ENCODE measurements at regions not wholly inside any gene's neighbourhood (a gene's known extent, or its start where the extent isn't known, plus 50 kb on each side); places are given as distances from the start of the nearest gene placed in this dataset.

DNA sequence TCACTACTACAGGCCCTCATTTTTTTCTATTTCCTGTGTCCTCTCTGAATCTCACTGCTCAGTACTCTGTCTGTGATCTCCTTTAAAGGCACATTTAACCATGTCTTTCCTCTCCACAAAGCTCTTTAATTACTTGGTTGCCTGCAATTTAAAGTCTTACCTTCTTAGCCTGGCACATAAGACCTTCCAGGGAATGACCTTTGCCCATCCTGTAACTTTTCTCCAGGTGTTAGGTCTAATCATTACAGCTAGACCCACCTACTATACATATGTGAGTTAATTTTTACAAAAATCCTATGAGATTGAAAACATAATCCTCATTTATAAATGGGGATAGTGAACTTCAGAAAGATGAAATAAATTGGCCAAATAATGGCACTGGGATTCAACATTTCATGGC, 244.1 kb upstream of the RHOBTB1 start:
- DNase-seq (ENCODE audit: low spot score), result no peak

DNA sequence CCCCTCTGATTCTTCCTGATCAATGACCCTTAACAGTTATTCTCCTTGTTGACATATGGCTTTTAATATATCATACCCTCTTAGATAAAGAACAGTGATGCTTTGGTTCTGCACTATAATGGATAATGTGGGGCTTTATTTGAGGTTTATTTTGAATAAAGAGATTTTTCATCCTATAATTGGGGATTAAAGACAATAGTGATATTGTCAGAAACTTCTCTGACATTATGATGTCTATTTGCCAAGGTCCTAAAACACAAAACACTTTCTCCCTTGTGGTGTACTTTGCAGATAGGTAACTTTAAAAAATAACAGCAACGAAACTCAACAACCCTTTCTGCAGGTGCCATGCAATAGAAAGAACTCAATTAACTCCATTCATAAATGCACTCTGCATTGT, 243.6 kb upstream of the RHOBTB1 start:
- no peak for DNase-seq (ENCODE audit: low spot score)

DNA sequence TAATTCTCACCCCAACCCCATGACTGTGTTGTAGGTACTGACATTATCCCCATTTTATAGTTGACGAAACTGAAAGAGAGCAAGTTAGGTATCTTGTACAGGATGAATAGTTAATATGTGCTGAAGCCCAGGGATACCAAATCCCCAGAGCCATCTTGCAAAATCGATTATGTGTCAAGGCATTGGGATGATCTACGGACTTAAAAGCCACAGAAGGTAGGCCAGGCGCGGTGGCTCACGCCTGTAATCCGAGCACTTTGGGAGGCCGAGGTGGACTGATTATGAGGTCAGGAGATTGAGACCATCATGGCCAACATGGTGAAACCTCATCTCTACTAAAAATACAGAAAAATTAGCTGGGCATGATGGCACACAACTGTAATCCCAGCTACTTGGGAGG, 242.4 kb upstream of the RHOBTB1 start:
- DNase-seq (ENCODE audit: low spot score), result no peak

DNA sequence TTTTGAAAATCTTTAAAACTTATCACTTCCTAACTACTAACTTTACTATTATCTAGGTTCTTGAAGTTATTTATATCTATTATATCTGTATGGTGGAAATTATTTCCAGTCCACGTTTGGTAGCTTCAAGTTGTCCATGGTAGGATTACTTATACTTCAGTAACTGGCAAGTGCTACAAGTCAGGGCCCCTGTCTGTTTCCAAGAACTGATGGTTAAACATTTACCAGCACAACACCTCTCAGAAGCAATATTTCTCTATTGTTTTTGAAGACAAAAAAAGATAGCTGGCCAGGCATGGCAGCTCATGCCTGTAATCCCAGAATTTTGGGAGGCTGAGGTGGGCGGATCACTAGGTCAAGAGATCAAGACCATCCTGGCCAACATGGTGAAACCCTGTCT, 240.4 kb upstream of the RHOBTB1 start:
- DNase-seq (ENCODE audit: low spot score), result no peak

DNA sequence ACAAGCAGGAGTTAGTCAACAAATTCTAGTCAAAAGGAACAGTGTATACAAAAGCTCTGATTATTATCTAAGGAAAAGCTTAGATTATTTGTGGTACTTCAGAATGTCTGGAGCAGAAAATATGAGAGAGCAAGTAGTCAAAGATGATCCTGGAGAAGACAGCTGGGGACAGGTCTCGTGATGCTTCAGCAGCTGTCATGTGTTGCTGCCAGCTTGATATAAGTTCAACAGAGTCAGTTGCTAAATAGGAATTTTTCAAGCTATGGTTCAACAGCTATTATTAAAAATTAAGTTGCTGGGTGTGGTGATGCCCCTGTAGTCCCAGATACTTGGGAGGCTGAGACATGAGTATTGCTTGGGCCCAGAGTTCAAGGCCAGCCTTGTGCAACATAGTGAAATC, 240.0 kb upstream of the RHOBTB1 start:
- no peak for DNase-seq (ENCODE audit: low spot score)

DNA sequence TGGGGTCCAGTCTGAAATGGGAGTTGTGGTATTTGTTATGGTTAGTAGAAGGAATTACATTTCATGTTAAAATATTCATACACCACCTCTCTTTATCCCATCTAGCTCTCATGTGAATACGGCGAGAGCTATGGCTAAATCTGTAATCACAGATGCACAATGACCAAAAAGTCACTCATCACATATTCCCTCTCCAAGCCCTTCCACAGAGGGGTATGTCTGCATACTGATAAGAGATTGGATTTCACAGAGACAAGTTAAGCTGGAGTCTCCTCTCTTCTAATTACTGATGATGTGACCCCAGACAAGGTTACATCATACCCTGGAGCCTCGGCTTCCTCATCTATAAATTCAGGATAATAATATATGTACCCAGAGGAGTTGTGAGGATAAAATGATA, 237.8 kb upstream of the RHOBTB1 start:
- DNase-seq (ENCODE audit: low spot score), result no peak

DNA sequence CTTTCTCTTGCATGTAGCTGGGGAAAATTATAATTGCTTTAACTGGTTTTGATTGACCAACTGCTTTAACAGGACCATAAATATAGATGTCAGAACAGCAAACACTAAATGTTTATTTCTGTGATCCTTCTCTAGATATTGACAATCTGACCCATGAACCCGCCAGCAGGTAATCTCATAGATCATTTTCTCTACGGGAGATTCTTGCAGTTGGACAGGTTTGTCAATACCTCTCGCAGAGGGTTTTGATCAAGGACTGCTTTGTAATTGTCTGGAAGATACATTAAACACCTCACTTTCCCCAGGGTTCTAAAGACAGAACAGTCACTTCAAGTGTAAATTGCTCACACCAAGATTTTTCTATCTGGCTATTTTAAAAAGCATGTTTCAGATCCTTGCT, 235.8 kb upstream of the RHOBTB1 start:
- no peak for DNase-seq (ENCODE audit: low spot score)

DNA sequence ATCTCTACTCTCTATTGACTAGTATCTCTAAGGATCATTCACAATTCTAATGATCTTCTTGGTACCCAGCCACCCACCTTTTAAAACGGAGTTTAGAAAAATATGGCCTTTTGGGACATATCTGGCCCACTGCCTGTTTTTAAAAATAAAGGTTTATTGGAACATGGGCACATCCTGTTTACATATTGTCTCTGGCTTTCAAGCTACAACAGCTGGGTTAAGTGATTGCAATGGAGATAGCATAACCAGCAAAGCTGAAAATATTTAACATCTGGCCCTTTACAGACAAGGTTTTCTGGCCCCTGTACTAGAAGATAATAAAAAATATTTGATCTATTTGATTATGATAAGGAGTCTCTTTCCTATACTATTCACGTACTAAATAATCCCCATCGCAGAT, 232.4 kb upstream of the RHOBTB1 start:
- no peak for DNase-seq (ENCODE audit: low spot score)

DNA sequence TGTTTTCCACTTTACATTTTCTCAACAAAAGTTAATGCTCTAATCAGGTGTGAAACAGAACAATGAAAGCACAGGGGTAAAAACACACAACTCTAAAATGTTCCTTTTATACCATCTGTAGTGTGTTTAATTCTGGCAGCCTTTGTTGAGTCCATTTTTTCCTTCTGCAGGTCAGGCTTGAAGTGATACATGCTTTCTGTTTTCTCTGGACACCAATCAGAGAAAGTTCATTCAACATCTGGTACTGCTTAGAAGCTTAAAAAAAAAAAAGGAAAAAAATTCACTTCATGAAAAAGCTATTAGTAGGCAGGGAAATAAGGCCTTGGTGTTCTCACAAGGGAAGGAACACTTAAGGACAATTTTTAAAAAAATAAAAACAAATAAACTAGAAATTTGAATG, 231.3 kb upstream of the RHOBTB1 start:
- DNase-seq (ENCODE audit: low spot score), result no peak

DNA sequence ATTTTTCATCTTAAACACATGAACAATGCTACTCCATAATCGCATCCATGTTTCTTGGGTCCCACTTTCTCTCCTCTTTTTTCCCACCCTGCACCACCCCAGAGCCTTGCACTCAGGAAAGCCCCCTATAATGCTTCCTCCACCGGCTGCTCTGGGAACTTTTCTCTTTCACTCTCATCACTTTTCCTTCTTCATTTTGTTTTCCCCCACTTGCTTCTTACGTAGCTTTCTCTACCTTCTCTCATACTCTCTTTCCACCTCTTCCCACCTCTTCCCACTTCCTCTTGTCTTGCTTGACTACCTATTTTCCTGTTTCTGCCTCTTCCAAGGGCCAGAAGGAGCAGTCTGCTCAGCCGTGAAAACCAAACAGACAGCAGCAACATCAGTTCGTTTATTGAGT, 229.5 kb upstream of the RHOBTB1 start:
- no peak for DNase-seq (ENCODE audit: low spot score)

DNA sequence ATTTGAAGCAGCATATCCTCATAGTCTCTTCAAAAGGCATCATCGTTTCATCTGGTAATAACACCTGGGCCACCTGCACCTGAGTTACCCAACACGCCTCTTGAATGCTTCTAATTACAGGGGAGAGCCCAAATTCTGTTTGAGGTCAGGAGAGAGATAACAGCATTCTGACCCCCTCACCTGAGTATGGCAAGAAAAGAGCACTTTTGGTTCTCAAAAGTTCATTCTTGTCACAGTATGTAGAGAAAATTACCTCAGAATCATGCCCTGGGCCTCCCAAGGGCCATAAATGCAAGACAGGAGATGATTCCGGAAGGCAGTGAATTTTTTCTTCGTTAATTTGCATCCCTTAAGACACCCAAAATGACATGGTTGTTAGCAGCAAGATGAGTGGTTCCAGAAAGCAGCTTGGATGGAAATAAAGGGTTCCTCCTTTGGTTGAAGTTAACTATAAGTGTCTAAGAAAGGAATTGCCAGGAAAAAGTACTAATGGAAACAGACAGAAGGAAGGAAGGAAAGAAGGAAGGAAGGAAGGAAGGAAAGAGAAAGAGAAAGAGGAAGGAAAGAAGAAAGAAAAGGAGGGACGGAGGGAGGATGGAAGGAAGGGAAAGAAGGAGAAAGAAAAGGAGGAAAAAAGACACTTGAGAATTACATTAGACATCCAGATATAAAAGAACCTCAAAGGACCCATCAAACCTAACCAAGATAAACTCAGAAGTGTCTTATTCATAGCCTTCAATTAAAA, 228.4 kb upstream of the RHOBTB1 start:
- no peak for DNase-seq (ENCODE audit: low spot score)

DNA sequence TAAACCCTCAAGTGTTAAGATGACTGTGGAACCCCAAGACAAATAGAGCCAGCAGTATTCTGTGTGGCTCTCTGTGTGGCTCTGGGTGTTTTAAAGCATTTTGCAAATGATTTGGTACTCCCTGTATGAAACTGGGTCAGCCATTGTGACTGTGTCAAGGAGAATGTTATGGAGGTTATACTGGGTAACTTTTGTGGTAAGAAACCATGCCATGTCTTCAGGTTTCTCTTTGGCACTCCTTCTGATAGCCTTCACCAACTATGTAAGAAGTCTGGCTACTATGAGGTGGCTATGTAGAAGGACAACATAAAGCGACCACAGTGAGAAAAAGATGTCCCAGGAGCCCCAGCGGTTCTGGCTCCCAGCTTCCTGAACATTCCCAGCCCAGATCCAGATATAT, 226.6 kb upstream of the RHOBTB1 start:
- DNase-seq (ENCODE audit: low spot score), result no peak

DNA sequence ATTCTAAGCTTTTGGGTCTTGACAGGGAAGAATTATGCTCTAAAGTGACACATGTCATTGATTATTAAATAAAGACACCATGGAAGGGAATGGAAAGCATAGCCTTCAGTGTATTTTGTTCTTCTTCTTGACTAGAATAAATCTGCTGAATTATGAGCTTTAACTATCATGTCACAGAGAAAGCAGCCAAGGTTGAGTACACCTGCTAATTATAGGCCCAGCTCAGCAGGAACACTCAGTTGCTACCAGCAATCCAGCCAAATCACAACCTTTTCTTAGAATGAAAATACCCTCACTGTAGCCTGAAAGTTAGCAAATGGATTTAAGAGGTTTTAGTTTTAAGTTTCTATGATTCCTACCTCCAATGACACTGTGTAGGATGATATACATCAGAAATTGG, 225.3 kb upstream of the RHOBTB1 start:
- DNase-seq (ENCODE audit: low spot score), result no peak

DNA sequence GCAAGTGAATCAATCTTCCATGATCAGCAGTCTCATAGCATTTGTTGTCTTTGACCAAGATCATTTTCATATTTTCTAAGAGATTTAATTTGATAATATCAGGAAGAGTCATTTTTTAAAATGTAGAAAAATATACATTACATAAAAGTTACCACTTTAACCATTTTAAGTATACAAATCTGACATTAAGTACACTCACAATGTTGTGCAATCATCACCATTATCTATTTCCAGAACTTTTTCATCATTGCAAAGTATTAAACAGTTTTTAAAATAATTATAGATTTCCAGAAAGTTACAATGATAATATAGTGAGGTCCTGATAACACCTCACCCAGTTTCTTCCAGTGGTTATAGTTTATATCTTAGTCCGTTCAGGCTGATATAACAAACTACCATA, 222.5 kb upstream of the RHOBTB1 start:
- DNase-seq (ENCODE audit: low spot score), result no peak

DNA sequence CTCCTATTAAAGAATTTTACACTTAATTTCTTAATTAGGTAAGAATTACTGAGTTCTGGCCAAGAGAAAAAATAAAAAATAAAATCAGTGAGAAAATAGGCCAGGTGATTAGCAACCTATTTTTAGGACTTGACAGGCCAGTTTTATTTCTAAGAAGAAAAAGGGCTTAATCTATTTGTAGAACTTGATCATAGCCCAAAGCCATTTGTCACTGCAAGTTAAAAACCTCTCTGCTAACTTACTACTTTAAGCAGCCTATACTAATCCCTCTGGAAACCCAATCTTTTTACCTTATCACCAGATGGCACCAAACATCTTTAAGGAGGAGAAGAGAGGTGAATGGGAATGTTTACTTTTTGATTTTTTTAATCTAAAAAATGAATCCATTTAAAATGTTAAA, 222.1 kb upstream of the RHOBTB1 start:
- DNase-seq (ENCODE audit: low spot score), result no peak

DNA sequence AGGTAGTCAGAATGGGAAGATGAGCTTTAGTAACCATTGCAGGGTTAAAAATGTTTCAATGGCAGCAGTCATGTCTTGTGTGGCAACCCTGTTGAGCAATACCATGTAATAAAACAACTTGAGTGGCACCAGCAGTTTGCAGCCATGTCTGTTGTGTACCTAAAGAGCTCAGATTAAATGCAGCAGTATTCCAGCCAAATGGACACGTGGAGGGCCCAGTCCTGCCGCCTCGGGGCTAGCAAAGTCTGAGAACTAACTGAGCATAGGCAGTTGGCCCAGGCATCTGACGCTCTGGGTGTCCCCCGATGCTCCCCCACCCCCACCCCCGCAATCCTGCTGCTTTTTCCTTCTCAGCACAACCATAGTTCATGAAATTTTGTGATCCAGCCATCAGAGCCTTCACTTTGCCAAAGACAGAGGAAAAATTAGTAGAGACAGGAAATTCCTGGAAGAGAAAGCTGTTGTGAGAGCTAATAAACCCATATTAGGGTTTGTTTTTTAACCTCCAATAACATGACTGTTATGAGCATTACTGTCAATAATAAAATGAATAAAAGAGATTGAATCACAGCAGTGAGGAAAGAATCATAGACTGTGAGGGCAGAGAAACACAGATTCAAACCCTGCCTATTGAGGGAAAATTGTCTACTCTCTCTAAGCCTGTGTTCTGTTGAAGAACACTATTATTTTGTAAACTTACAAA, 220.6 kb upstream of the RHOBTB1 start:
- DNase-seq (ENCODE audit: low spot score), result no peak

DNA sequence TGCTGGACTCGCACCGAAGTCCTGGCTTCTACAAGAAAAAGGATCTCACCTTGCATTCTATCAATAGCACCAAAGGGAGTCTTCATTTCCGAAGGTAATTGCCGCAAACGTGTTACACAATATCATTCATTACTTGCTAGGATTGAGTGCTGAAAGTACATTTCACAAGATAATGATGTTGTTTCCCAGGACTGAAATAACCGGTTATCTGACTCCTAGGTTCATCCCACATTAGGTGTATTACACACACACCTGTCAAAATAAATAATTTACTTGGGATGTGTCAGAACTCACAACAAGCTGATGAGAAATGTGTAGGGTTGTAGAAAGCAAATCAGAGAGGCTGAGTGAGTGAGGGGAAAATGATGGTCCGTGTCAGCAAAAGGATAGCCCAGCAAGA, 219.4 kb upstream of the RHOBTB1 start:
- DNase-seq (ENCODE audit: low spot score), result no peak

DNA sequence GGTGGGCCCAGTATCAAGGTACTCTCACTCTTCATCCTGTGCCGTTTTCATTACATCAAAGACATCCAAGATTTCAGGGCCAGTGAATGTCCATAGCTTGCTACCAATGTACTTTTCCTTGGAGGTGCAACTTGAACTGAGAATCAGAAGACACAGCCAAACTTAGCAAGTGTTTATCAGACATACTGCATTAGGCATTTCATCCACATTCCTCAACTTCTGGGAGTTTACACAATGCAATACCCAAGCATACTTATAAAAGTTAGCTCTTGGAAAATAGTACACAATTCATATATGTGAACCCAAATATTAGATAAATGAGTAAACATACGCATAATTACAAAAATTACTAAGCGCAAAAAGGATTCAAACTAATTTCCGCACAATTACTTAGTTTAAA, 216.3 kb upstream of the RHOBTB1 start:
- no peak for DNase-seq (ENCODE audit: low spot score)

DNA sequence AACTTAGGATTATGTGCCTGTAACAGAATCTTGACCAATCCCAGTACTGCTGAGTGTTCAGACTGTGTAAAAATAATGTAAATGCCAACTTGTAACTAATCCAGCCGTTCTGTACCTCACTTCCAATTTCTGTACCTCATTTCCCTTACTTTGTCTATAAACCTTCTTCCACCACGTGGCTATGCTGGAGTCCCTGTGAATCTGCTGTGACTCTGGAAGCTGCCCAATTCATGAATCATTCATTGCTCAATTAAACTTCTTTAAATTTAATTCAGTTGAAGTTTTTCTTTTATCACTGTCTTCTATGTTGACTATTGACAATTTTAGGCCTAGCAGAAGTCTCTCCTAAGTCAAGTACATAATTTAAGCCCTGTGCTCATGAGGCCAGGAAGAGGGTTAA, 215.3 kb upstream of the RHOBTB1 start:
- no peak for DNase-seq (ENCODE audit: low spot score)

DNA sequence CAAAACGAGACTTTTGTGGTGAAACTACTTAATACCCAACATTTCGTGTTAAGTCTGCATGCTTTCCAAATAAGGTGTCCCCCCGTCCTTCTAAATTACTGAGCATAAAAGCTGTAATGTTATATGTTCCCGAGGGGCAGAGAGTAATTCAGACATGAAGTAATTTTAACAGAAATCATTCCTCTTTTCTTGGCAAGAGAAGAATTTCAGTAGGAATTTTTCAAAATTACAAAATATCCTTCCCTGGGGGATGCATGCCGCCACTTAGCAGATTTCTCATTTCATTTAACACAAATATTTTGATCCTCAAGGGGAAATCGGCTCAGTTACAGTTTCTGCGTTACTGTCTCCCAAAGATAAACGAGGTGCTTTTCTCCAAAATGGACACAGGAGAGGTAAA, 213.2 kb upstream of the RHOBTB1 start:
- no peak for DNase-seq (ENCODE audit: low spot score)

DNA sequence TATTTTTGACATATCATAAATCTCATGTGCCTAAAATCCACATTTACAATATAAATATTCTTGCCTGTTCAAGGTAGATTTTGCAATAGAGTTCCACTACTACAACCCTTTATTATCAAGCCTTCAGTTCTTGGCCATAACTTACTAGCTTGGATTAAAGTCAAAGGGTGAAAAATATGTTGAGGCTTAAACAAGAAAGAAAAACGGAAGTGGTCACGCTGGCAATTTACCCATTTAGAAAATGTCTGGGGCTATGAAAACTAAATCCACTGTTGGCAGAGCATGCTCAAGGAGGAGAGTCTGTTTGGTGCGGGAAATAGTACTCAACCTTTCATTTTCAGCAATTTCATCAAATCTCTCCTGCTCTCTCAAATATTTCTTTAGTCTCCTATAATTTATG, 209.8 kb upstream of the RHOBTB1 start:
- DNase-seq (ENCODE audit: low spot score), result no peak

DNA sequence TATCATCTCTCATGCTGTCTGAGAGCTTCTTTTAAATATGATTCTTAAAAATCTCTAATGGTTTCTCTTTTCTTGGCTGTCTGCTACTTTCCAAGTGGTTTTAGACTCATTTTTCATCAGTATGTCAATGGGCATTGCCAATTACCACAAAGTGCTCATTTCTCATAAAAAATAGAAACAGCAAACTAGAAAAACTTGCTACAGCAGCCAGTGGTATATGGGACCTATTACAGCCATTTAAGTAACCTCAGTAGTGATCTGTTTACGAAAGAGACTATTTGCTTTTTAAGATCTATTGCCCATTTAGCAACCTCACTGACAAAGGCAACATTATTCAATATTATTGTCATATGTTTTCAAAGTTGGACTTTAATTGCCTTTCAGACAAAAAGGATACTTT, 207.1 kb upstream of the RHOBTB1 start:
- no peak for DNase-seq (ENCODE audit: low spot score)

DNA sequence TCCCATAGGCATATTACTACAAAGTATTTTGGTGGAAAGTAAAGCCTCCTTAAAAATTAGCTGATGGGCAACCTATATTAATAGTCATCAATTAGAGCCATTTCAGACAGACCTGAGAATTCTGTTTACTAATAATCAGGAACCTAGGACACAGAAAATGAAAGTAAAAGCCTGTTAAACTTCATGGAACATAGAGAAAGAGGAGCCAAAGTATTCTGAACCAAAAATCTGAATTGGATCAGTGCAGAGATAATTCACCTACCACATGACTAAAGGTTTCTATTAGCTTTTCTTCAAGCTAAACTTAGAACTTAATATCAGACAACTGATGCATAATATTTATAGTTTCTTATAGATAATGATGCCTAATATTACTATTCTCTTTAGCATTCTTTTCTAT, 204.5 kb upstream of the RHOBTB1 start:
- DNase-seq (ENCODE audit: low spot score), result no peak

DNA sequence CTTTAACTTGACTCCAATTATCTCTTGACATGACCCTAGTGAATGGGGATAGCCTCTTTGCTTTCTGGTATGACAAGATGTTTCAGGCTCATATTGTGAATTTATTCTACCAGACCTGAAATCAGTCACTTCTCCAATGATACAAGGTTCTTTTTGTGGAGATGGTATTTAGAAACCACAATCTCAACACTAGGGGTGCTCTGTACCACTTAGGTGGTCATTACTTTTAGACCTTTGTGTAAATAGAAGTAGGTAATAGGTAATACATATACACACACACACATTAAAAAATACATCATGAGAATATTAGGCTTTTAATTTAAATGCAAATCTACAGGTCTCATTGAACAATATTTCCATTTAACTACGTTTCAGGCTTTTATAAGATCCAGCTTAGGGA, 199.0 kb upstream of the RHOBTB1 start:
- DNase-seq (ENCODE audit: low spot score), result no peak

Data from hematopoietic multipotent progenitor cell treated with erythropoietin and hydrocortisone succinate and interleukin-3 and kit ligand, for 15 days (in vitro differentiated cells).